H1 (cell line): ENCODE measurements at regions not wholly inside any gene's neighbourhood (a gene's known extent, or its start where the extent isn't known, plus 50 kb on each side); places are given as distances from the start of the nearest gene placed in this dataset.

Source experiments
- CTCF ChIA-PET: fragments of 300-600 bp; sonication (Branson Sonifier 250); formaldehyde crosslinking; loops from one replicate; lab custom pipeline; 2021; ENCODE audit not compliant: partially characterized antibody; lab: Charles Lee
- POLR2A ChIA-PET: fragments of 300-600 bp; sonication (Branson Sonifier 250); formaldehyde crosslinking; loops from one replicate; lab custom pipeline; 2021; ENCODE audit warnings: inconsistent platforms; ENCODE audit not compliant: partially characterized antibody; lab: Charles Lee
- DNase-seq, 2 experiments: peaks; one replicate each; pipeline versions ENCODE4 v3.0.0 to v3.0.0-alpha.2; 2010 to 2022; ENCODE audit warnings: low spot score in 2 of 2, low read depth in 1 of 2, mixed read lengths in 1 of 2
- FAIRE-seq: peaks from 2 replicates; lab custom pipeline; 2011; peaks lifted over from hg19 to GRCh38; lab: Jason Lieb, UNC
- H2AFZ ChIP-seq: 2 replicates; pipeline ENCODE4 v1.8.1; 2012; ENCODE audit warnings: low read length, inconsistent platforms
- H2AK5ac ChIP-seq: 2 replicates; pipeline ENCODE4 v1.6.1; 2013; ENCODE audit warnings: low read depth, low read length
- H2BK120ac ChIP-seq: replicated peaks from 2 replicates; pipeline ENCODE3; 2013; ENCODE audit warnings: low read depth, low read length, inconsistent platforms
- H2BK12ac ChIP-seq: 2 replicates; pipeline ENCODE4 v1.6.1; 2013; ENCODE audit warnings: low read depth, low read length
- H2BK15ac ChIP-seq: 2 replicates; pipeline ENCODE4 v1.6.1; 2013; ENCODE audit warnings: low read length
- H2BK20ac ChIP-seq: 2 replicates; pipeline ENCODE4 v1.6.1; 2013; ENCODE audit warnings: low read length
- H2BK5ac ChIP-seq: 2 replicates; pipeline ENCODE4 v1.6.1; 2013; ENCODE audit warnings: low read depth, low read length
- H3K14ac ChIP-seq: 2 replicates; pipeline ENCODE4 v1.6.1; 2013; ENCODE audit warnings: inconsistent platforms; ENCODE audit not compliant: insufficient read length
- H3K18ac ChIP-seq: 2 replicates; pipeline ENCODE4 v1.6.1; 2013; ENCODE audit warnings: low read length; ENCODE audit errors: extremely low read depth
- H3K23ac ChIP-seq: 2 replicates; pipeline ENCODE4 v1.6.1; 2013; ENCODE audit warnings: inconsistent platforms; ENCODE audit not compliant: insufficient read length
- H3K23me2 ChIP-seq: 2 replicates; pipeline ENCODE4 v1.6.1; 2013; ENCODE audit warnings: low read depth, low read length
- H3K27ac ChIP-seq: 2 replicates; pipeline ENCODE4 v1.6.1; 2011; ENCODE audit warnings: low read depth, low read length, inconsistent platforms
- H3K27me3 ChIP-seq, 4 experiments: replicated peaks in 1 of 4; 1 replicate in 1 of 4; 2 replicates in 3 of 4; pipeline versions ENCODE4 v1.6.1 to v1.8.1; 2011 to 2013; ENCODE audit warnings: low read length in 3 of 4, mild to moderate bottlenecking in 3 of 4, inconsistent platforms in 2 of 4, mixed read lengths in 2 of 4, moderate library complexity in 1 of 4; ENCODE audit not compliant: control insufficient read depth in 3 of 4, insufficient read depth in 3 of 4; ENCODE audit errors: extremely low read depth in 1 of 4
- H3K36me3 ChIP-seq, 4 experiments: 2 replicates each; pipeline versions ENCODE4 v1.6.1 to v1.8.1; 2011 to 2013; ENCODE audit warnings: mild to moderate bottlenecking in 4 of 4, low read length in 3 of 4, moderate library complexity in 2 of 4, control low read depth in 1 of 4, inconsistent platforms in 1 of 4; ENCODE audit not compliant: insufficient read depth in 4 of 4, control insufficient read depth in 2 of 4
- H3K4ac ChIP-seq: replicated peaks from 2 replicates; pipeline ENCODE3; 2013; ENCODE audit warnings: low read length, low read depth, mixed read lengths, inconsistent platforms; ENCODE audit not compliant: insufficient read length
- H3K4me1 ChIP-seq, 4 experiments: replicated peaks in 1 of 4; 1 replicate in 1 of 4; 2 replicates in 3 of 4; pipeline versions ENCODE4 v1.6.1 to v1.8.1; 2011 to 2013; ENCODE audit warnings: low read length in 3 of 4, inconsistent platforms in 2 of 4, mixed read lengths in 1 of 4; ENCODE audit not compliant: insufficient read depth in 4 of 4, control insufficient read depth in 3 of 4
- H3K4me2 ChIP-seq, 2 experiments: 2 replicates each; pipeline versions ENCODE4 v1.6.1 to v1.8.1; 2011 to 2013; ENCODE audit warnings: low read depth in 2 of 2, low read length in 2 of 2, control low read depth in 1 of 2, inconsistent platforms in 1 of 2, mild to moderate bottlenecking in 1 of 2; ENCODE audit not compliant: insufficient read depth in 1 of 2
- H3K4me3 ChIP-seq, 4 experiments: fragments of 200-600, 300-600 bp in 1 of 4; sonication (generic), shearing (Covaris generic), sonication (Bioruptor Twin) in 1 of 4; 2 replicates each; pipeline versions ENCODE4 v1.5.1 to v1.8.1; 2011 to 2016; ENCODE audit warnings: low read length in 4 of 4, low read depth in 3 of 4, control low read depth in 2 of 4, inconsistent platforms in 2 of 4, mild to moderate bottlenecking in 2 of 4, mixed read lengths in 1 of 4, moderate library complexity in 1 of 4; ENCODE audit not compliant: insufficient read depth in 2 of 4; ENCODE audit errors: extremely low read depth in 1 of 4
- H3K56ac ChIP-seq: replicated peaks from 2 replicates; pipeline ENCODE3; 2013; ENCODE audit warnings: low read depth, mild to moderate bottlenecking, mixed read lengths, low read length, inconsistent platforms; ENCODE audit not compliant: insufficient read length
- H3K79me1 ChIP-seq: 2 replicates; pipeline ENCODE4 v1.6.1; 2013; ENCODE audit warnings: low read depth, low read length, control low read depth
- H3K79me2 ChIP-seq, 2 experiments: 2 replicates each; pipeline versions ENCODE4 v1.6.1 to v1.8.1; 2012 to 2013; ENCODE audit warnings: low read length in 2 of 2, mild to moderate bottlenecking in 2 of 2, inconsistent platforms in 1 of 2; ENCODE audit not compliant: insufficient read depth in 2 of 2, control insufficient read depth in 1 of 2
- H3K9ac ChIP-seq, 4 experiments: replicated peaks in 1 of 4; 1 replicate in 1 of 4; 2 replicates in 3 of 4; pipeline versions ENCODE4 v1.6.1 to v1.8.1; 2011 to 2013; ENCODE audit warnings: low read depth in 3 of 4, low read length in 3 of 4, control low read depth in 2 of 4, mild to moderate bottlenecking in 2 of 4, moderate library complexity in 2 of 4, inconsistent platforms in 1 of 4; ENCODE audit errors: extremely low read depth in 1 of 4
- H3K9me3 ChIP-seq, 2 experiments: 2 replicates each; pipeline versions ENCODE4 v1.6.1 to v1.8.1; 2012 to 2013; ENCODE audit warnings: mild to moderate bottlenecking in 2 of 2, moderate library complexity in 2 of 2, control low read depth in 1 of 2, inconsistent platforms in 1 of 2, low read depth in 1 of 2, low read length in 1 of 2, mixed read lengths in 1 of 2; ENCODE audit not compliant: insufficient read depth in 2 of 2
- H4K20me1 ChIP-seq, 2 experiments: replicated peaks in 1 of 2; 2 replicates each; pipeline versions ENCODE3 to v1.8.1; 2011 to 2013; ENCODE audit warnings: inconsistent platforms in 2 of 2, low read length in 2 of 2, mild to moderate bottlenecking in 1 of 2; ENCODE audit not compliant: insufficient read depth in 2 of 2, control insufficient read depth in 1 of 2
- H4K5ac ChIP-seq: 2 replicates; pipeline ENCODE4 v1.6.1; 2013; ENCODE audit warnings: low read length, low read depth, mixed read lengths, inconsistent platforms; ENCODE audit not compliant: insufficient read length
- H4K8ac ChIP-seq: 2 replicates; pipeline ENCODE4 v1.8.0; 2013; ENCODE audit warnings: mild to moderate bottlenecking, moderate library complexity, low read length, inconsistent platforms; ENCODE audit not compliant: insufficient read depth; ENCODE audit errors: extremely low read depth
- H4K91ac ChIP-seq: replicated peaks from 2 replicates; pipeline ENCODE3; 2013; ENCODE audit warnings: low read length, mixed read lengths, inconsistent platforms; ENCODE audit not compliant: insufficient read length
- KDM1A ChIP-seq: fragments of 200-600, 300-600 bp; sonication (generic); IDR thresholded peaks from 2 replicates; pipeline ENCODE4 v1.7.1; 2016; ENCODE audit warnings: mild to moderate bottlenecking, low read length, borderline replicate concordance
- WGBS, 2 experiments: shearing (Covaris generic) in 1 of 2; methylation state at CpG; one replicate each; pipeline versions ENCODE4 v1.1.6 to v1.1.7; 2013 to 2015; ENCODE audit warnings: low lambda C conversion rate in 2 of 2, mixed read lengths in 2 of 2, inconsistent platforms in 1 of 2, low coverage in 1 of 2, missing lambda C conversion rate in 1 of 2; ENCODE audit not compliant: insufficient replicate concordance in 2 of 2, insufficient coverage in 1 of 2, insufficient read length in 1 of 2; ENCODE audit errors: extremely low coverage in 1 of 2, missing lambda C conversion rate in 1 of 2; 5-methylcytosine and 5-hydroxymethylcytosine counted together

GRCh38 chrX:47723083-47723482 lies 64.1 kb upstream of the UXT start:
- Histone ChIP-seq H3K27ac (no peak overlapping the region), H3K79me2 (no peaks in the 10 kb centered on the region), H3K14ac (no peak overlapping the region), H3K4me3 (no peak overlapping the region), H3K79me1 (no peaks in the 10 kb centered on the region), H4K5ac (no peak overlapping the region), H2BK120ac (no peak overlapping the region), H2AFZ (no peak overlapping the region), H3K18ac (no peak overlapping the region), H3K9ac (no peak overlapping the region), H3K23me2 (no peaks in the 10 kb centered on the region), H3K56ac (no peak overlapping the region), H3K9me3 (no peaks in the 10 kb centered on the region), H2BK20ac (no peak overlapping the region), H3K23ac (no peak overlapping the region), H4K8ac (no peak overlapping the region), H3K36me3 (no peaks in the 10 kb centered on the region), H2BK5ac (no peak overlapping the region), H4K91ac (no peak overlapping the region), H3K4me2 (no peak overlapping the region), H3K4me1 (no peaks in the 10 kb centered on the region), H2AK5ac (no peak overlapping the region), H3K27me3 (no peaks in the 10 kb centered on the region), H2BK12ac (no peak overlapping the region), H4K20me1 (no peaks in the 10 kb centered on the region), H2BK15ac (no peak overlapping the region), H3K4ac (no peak overlapping the region)
- CTCF ChIA-PET: interaction anchor here (1.5 kb wide), 1 partner anchor 12 kb away, joined by 3 read pairs; no protein-coding TSS in a partner anchor
- POLR2A ChIA-PET: no interaction called here
- no peak for FAIRE-seq
- WGBS, 2 experiments: 76% methylated on average over 3 of the region's 5 CpGs; no CpG with 5 or more reads in 1 of the 2 experiments
- no peak for TF ChIP-seq KDM1A
- no peak for DNase-seq
